WERI-Rb-1 (cell line): ENCODE measurements at regions not wholly inside any gene's neighbourhood (a gene's known extent, or its start where the extent isn't known, plus 50 kb on each side); places are given as distances from the start of the nearest gene placed in this dataset.

Experiments
- DNase-seq: peaks from one replicate; pipeline ENCODE4 v3.0.0-alpha.2; 2020
- H3K27ac ChIP-seq: fragments of 250-450 bp; sonication (Bioruptor Pico); 2 replicates; pipeline ENCODE4 v1.5.1; 2020; ENCODE audit warnings: mild to moderate bottlenecking, moderate library complexity
- H3K27me3 ChIP-seq: fragments of 250-450 bp; sonication (Bioruptor Pico); 2 replicates; pipeline ENCODE4 v1.5.1; 2021; ENCODE audit warnings: mild to moderate bottlenecking, low read depth, moderate library complexity; ENCODE audit not compliant: insufficient read depth, severe bottlenecking
- H3K36me3 ChIP-seq: fragments of 250-450 bp; sonication (Bioruptor Pico); 2 replicates; pipeline ENCODE4 v1.5.1; 2020; ENCODE audit warnings: mild to moderate bottlenecking, moderate library complexity
- H3K4me3 ChIP-seq: 2 replicates; pipeline ENCODE4 v1.5.1; 2011; ENCODE audit warnings: low read depth, mild to moderate bottlenecking, control low read depth, low read length
- H3K9me3 ChIP-seq: fragments of 250-450 bp; sonication (Bioruptor Pico); 2 replicates; pipeline ENCODE4 v1.5.1; 2021; ENCODE audit warnings: mild to moderate bottlenecking, moderate library complexity; ENCODE audit not compliant: severe bottlenecking
- TF ChIP-seq, protein P1 (sequence below): IDR thresholded peaks from 2 replicates; pipeline ENCODE4 v1.5.1; 2011; ENCODE audit warnings: low read depth, mild to moderate bottlenecking, control low read depth, inconsistent platforms, low read length

DNA sequence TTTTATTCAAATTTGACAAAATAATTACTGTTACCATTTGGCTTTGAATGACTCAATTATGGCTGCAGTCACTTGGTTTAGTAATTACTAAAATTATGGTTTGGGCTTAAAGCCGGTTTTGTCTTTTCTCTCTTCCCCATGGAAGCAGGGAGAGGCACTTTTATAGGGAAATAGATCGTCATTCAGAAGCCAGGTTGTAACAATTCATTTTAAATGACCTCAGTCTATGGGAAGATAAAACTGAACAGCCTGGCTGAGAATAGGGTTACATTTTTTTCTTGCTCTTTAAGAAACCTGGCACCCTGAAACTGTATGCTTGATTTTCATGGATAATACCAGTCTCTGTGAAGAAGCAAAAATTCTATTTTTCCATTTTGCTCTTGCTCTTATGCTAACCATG is 169.8 kb downstream of the SMC2 start:
- DNase-seq: no peak
- Histone ChIP-seq H3K9me3 (no peaks in the 10 kb centered on the region), H3K4me3 (no peak overlapping the region), H3K36me3 (no peaks in the 10 kb centered on the region), H3K27me3 (no peaks in the 10 kb centered on the region), H3K27ac (no peak overlapping the region)
- TF ChIP-seq, protein P1, sequence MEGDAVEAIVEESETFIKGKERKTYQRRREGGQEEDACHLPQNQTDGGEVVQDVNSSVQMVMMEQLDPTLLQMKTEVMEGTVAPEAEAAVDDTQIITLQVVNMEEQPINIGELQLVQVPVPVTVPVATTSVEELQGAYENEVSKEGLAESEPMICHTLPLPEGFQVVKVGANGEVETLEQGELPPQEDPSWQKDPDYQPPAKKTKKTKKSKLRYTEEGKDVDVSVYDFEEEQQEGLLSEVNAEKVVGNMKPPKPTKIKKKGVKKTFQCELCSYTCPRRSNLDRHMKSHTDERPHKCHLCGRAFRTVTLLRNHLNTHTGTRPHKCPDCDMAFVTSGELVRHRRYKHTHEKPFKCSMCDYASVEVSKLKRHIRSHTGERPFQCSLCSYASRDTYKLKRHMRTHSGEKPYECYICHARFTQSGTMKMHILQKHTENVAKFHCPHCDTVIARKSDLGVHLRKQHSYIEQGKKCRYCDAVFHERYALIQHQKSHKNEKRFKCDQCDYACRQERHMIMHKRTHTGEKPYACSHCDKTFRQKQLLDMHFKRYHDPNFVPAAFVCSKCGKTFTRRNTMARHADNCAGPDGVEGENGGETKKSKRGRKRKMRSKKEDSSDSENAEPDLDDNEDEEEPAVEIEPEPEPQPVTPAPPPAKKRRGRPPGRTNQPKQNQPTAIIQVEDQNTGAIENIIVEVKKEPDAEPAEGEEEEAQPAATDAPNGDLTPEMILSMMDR: no peak

DNA sequence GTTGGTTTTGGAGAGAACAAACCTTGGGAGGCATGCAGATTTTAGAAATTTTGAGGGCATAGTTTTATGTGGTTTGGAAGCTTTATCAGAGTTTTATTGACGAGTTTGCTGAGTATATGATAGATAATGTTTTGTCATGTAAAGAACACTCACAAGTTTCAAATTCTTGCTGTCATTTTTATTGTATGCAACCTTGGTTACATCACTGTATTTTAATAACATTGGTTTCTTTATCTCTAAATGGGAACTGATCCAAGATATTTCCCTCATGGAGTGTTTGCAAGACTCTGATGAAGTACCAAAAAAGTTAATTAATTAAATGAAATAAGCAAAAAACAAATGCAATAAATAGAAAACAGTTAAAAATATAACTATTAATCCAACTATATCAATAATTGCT is 170.3 kb downstream of the SMC2 start:
- H3K4me3 ChIP-seq: no peak overlapping the region
- TF ChIP-seq, protein P1: no peak
- H3K9me3 ChIP-seq: no peaks in the 10 kb centered on the region
- no peak for DNase-seq
- no peak overlapping the region for H3K27ac ChIP-seq
- no peaks in the 10 kb centered on the region for H3K27me3 ChIP-seq
- H3K36me3 ChIP-seq: no peaks in the 10 kb centered on the region

DNA sequence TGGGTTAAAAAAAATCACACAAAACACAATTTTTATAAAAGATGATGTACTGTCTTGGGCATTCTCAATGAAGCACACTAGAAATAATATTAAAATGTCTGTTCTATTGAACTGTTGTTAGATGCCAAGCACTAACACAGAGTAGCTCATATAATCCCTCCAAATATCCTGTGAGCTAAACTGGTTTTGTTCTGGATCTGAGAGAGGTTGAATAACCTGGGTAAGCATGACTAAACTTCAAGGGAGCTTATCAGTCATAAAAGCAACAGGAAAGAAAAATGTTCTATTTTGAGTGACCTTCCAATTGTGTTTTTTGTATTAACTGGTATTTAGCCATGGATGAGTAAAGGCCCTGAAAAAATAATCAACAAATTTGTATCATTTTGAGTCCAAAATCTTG is 175.3 kb downstream of the SMC2 start:
- Histone ChIP-seq H3K4me3 (no peak overlapping the region), H3K27me3 (no peaks in the 10 kb centered on the region), H3K9me3 (no peaks in the 10 kb centered on the region), H3K27ac (no peak overlapping the region), H3K36me3 (no peaks in the 10 kb centered on the region)
- no peak for DNase-seq
- TF ChIP-seq, protein P1: no peak

DNA sequence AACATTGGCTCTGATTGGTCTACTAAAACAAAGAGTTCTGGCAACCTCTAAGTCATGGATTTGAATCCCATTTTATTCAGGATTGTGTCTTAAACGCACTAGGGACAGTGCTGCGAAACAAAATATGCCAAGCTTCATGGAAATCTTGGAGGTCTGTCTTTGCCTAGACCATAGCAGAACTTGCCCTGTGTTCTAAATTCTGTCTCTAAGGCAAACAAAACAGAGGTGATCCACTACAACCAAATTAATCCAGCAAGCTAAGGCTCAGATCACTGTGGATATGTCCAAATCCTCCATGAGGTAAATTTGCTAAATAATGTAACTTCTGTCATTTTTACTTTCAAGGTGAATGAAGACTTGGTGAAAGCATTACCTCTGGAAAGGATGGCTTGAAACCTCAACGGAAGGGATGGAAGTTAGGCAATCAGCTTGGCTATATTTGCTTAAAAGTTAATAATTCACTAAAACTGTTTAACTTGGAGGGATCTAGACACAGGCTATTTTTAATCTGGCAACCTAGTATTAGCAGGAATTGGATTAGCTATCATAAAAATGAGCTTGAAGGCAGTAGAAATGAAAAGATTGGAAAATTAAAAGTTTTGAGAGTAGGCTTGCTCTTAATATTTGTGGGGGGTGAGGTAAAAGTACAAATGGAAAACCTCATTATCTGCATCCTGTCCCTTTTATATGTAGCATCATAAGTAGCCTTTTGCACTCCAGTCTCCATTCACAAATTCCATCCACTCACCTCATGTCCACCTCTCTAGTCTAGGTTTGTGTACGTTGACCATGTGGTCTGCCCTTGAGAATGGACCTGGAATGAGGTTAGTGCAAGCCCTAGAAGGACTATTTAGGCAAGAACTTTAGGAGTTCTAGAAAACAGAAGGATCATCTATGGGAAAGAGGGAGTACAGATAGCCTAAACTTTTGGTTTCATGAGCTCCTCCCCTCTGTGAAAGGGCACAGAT is 176.2 kb downstream of the SMC2 start:
- H3K4me3 ChIP-seq: no peak overlapping the region
- no peak overlapping the region for H3K27ac ChIP-seq
- DNase-seq: no peak
- TF ChIP-seq, protein P1: no peak
- no peaks in the 10 kb centered on the region for H3K9me3 ChIP-seq
- no peaks in the 10 kb centered on the region for H3K27me3 ChIP-seq
- H3K36me3 ChIP-seq: no peaks in the 10 kb centered on the region

DNA sequence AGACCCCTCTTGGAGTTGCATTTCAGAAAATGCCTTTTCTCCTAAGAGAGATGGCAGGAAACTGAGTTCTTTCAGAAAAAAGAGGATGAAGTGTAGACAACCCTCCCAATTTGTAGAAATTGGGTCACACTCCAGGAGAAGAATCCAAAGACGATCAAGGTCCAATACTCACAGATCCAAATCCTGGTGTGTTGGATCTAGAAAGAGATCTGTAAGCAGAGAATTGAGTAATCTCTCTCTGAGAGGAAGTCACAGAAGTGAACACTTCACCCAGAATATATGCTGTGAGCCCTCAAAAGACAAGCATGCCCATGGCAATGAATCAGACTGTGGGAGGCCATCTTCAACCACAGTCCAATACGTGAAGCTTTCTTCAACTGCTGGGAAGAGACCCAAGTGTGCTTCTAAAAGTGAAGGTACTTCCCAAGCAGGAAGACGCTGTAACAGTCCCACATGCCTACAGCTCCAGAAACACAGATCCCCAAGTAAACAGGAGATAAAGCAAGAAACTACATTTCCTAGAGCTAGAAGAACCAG is 182.7 kb downstream of the SMC2 start:
- Histone ChIP-seq H3K36me3 (no peaks in the 10 kb centered on the region), H3K27me3 (no peaks in the 10 kb centered on the region), H3K9me3 (no peaks in the 10 kb centered on the region), H3K4me3 (no peak overlapping the region), H3K27ac (no peak overlapping the region)
- no peak for DNase-seq
- TF ChIP-seq, protein P1: no peak
